ENCODE measurements at regions not wholly inside any gene's neighbourhood (a gene's known extent, or its start where the extent isn't known, plus 50 kb on each side); places are given as distances from the start of the nearest gene placed in this dataset.

- TF ChIP-seq, protein P1, sequence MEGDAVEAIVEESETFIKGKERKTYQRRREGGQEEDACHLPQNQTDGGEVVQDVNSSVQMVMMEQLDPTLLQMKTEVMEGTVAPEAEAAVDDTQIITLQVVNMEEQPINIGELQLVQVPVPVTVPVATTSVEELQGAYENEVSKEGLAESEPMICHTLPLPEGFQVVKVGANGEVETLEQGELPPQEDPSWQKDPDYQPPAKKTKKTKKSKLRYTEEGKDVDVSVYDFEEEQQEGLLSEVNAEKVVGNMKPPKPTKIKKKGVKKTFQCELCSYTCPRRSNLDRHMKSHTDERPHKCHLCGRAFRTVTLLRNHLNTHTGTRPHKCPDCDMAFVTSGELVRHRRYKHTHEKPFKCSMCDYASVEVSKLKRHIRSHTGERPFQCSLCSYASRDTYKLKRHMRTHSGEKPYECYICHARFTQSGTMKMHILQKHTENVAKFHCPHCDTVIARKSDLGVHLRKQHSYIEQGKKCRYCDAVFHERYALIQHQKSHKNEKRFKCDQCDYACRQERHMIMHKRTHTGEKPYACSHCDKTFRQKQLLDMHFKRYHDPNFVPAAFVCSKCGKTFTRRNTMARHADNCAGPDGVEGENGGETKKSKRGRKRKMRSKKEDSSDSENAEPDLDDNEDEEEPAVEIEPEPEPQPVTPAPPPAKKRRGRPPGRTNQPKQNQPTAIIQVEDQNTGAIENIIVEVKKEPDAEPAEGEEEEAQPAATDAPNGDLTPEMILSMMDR (IDR thresholded peaks at IDR 0.05), result no peak
- no peak for TF ChIP-seq POLR2A (IDR thresholded peaks at IDR 0.05)
Observed at GRCh38 chr13:34638897-34639296, 303.2 kb upstream of the NBEA start.

Measured in Peyer's patch (tissue), 4 donors.